ENCODE measurements at regions not wholly inside any gene's neighbourhood (a gene's known extent, or its start where the extent isn't known, plus 50 kb on each side); places are given as distances from the start of the nearest gene placed in this dataset.

GRCh38 chr1:185406691-185407009, 89.6 kb upstream of the IVNS1ABP start:
- no peak for TF ChIP-seq POLR2A (IDR thresholded peaks at IDR 0.05; ENCODE audit: low read depth, low read length)
- no peak for TF ChIP-seq POLR2AphosphoS5 (IDR thresholded peaks at IDR 0.05; ENCODE audit: low read depth, low read length)
